ENCODE measurements at regions not wholly inside any gene's neighbourhood (a gene's known extent, or its start where the extent isn't known, plus 50 kb on each side); places are given as distances from the start of the nearest gene placed in this dataset.

DNA sequence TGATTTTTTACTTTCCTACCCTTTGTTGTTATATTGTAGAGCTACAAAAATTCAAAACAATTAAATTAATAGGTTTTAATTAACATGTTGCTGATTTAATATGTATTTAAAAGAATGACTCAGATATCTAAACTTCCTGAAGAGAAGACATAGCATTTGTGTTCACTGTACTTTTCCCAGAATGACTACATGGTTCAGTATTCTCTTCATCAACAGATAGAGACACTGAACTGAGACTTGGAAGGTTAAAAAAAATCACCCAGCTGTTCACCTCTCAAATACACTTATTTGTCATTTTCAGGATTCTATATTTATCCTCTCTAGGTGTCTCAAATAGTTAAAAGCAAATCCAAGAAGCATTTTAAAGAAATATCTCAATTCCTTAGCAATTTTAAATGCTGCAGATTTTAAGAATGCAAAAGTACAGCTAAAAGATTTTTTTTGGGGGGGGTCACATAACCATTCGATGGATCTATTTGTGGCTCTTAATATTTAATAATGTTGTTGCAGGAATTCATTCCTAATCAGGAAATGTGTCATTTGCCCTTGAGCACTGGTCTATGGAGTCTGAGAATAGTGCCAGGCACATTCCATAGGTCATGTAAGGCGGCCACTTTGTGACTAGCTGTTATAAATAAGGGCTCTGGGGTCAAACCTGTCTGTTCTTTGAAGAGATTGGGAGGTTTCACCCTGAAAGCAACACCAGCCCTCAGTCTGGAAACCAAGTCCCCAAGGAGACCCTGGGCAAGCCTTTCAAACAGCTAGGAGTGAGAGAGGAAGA is 463.1 kb downstream of the NR2F1-AS1 start:
- no peak for DNase-seq (ENCODE audit: low read depth in 2 of 3, low spot score in 1 of 3)

DNA sequence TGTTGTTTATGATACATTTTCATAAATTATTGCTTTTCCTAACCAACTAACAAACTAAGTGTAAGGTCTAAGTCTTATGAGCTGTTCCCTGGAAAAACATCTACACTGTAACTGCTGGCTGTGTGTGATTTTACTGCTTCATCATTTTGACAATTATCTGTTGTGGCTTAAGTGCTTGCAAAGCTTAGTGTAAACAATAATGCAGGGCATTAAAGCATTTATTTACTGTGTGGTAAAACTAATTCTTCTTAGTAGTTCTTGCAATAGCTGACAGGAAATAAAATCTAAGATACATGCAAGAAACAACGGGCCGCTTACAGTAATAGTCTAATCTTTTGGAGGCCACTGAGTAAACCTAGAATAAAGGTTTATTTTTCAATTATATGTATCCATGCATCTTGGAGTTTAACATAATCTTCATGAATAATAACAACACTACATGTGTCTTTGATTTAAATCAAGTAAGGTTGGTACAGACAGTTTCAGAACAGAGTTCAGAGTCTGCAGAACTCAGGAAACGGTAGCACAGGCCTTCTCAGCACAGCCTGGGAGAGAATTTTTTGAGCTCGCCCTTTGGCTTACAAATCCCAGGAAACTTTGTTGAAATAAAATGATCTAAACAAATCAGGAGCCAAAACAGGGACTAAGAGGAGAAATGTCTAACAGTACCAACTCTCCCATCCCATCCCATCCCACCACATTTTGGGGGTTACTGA is 473.1 kb downstream of the NR2F1-AS1 start:
- DNase-seq (ENCODE audit: low read depth in 2 of 3, low spot score in 1 of 3): no peak

DNA sequence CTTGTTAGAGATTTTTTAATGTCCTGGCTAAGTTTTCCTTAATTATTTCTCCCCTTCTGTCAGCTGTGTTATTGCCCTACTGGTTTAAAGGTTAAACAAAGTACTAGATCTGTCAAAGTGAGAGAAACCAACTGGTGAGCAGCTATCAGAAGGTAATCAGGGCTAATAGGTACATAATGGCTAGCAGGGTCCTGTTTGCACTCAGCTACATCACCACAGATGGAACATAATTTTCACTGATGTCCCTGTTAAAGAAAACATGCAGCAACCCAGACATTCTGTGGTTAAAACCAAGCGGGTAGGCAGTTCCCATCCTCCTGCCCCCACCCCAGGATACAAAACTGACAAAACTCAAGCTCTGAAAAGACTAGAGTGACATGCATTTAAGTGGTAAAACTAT is 473.9 kb downstream of the NR2F1-AS1 start:
- no peak for DNase-seq (ENCODE audit: low read depth in 2 of 3, low spot score in 1 of 3)

DNA sequence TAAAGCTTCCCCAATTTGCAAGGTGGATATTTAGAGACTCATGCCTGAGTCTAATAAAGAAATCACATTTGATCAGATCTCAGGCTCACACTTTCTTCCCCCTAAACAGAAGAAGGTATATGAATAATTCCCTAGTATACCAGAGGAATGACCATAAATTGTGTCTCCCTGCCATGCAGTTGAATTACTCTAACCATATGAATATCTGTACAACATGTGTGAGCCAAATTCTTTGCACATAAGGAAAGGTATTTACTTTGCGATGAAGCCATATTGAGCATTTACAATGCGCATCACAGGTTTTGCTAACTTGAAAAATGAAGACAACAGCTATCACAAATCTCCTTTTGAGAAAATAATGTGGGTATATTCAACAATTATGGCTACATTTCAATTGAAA is 479.4 kb downstream of the NR2F1-AS1 start:
- no peak for DNase-seq (ENCODE audit: low read depth in 2 of 3, low spot score in 1 of 3)

DNA sequence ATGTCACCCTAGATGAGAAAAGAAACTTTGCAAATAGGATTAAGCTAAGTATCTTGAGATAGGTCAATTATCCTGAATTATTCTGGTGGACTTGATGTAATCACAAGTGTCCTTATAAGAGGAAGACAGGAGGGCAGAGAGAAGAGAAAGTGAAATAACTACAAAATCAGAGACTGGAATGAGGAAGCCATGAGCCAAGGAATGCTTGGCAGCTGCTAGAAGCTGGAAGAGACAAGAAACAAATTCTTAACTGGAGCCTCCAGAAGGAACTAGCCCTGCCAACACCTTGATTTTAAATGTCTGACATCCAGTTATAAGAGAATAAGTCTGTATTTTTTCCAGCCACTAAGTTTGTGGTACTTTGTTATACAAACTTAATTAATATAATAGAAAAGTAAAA is 480.0 kb downstream of the NR2F1-AS1 start:
- no peak for DNase-seq (ENCODE audit: low read depth in 2 of 3, low spot score in 1 of 3)

DNA sequence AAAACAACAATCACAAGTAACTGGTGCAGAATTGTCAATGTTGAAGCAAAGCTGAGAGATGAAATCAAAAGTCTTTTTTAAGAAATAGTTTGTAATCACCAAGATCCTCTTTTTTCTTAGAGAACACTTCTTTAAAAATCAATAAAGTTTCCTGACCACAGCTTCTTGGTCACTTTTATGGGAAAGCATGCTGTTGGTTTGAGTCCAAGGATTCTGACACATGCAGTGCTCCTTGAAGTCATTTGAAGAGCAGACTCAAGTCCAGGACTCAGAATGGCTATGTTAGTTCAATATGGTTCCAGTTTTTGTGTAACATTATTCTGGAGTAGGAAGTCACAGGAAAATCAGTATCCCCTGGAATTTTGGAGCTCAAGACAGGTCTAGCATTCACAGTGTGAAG is 480.6 kb downstream of the NR2F1-AS1 start:
- DNase-seq (ENCODE audit: low read depth in 2 of 3, low spot score in 1 of 3): no peak

DNA sequence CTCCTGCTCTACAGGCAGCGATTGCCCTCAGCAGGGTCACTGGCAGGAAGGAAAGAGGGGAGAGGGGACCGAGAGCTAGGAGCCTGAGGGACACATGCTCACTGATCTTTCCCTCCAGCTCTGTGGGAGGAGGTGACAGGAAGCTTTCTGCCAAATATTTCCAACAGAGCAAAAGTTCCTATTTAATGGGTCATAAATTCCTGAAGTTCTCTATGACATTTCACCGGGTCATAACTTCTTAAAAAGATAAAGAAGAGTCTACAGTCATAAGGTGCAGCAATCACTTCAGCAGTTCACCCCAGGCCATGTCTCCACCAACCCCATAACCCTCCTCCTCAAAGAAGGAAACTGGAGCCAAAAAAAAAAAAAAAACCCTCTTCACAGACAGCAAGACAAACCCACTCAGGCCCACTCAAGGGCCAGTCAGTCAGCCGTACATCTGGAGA is 481.1 kb downstream of the NR2F1-AS1 start:
- DNase-seq (ENCODE audit: low read depth in 2 of 3, low spot score in 1 of 3): no peak

DNA sequence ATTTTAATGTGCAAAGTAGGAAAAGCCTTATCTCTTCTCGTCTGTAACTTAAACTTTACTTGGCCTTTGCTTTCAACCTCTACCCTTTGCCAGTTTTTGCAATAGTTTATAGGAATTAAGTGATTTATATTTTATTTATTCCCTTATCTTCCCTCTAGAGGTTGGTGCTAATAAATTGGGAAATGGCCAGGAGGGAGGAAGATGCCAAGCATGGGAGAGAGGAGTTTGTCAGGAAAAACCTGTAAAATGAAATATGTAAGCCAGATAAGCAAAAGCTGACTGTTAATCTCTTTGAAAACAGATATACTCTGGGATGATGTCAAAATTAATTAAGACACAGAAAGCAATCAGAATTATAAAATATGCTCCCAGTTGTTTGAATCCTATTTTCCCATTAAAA is 484.5 kb downstream of the NR2F1-AS1 start:
- no peak for DNase-seq (ENCODE audit: low read depth in 2 of 3, low spot score in 1 of 3)

DNA sequence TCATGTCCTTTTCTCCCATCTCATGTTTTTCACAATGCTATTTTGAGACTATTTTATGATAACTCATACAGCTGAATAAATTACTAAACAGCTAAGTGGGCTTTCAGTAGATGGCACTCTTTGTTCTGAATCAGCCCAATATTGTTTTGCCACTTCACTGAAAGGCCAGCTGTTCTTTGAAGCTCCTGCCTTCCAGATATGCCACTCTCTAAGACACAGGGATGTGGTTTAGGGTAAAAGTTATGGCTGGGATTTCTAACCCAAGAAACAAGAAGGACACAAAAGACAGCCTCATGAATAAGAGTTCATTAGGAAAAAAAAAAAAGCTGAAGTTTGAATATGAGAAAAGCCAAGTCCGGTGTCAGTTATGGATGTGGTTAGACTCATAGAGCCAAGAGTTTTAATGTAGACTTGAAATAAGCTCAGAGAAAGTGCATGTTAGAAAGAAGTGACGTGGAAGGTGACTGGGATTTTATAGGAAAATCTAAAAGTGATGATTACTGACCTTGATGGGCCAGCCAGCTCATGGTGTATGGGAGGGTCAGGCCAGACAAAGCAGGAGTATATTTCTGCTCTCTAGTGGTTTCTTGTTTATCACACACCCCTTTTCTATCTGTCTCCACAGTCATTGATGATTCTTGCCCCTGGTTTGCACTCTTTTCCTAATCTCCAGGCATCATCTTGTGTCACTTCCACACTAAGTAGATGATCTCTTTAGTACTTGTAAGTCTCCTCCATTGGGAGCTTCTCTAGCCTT is 488.5 kb downstream of the NR2F1-AS1 start:
- no peak for DNase-seq (ENCODE audit: low read depth in 2 of 3, low spot score in 1 of 3)

DNA sequence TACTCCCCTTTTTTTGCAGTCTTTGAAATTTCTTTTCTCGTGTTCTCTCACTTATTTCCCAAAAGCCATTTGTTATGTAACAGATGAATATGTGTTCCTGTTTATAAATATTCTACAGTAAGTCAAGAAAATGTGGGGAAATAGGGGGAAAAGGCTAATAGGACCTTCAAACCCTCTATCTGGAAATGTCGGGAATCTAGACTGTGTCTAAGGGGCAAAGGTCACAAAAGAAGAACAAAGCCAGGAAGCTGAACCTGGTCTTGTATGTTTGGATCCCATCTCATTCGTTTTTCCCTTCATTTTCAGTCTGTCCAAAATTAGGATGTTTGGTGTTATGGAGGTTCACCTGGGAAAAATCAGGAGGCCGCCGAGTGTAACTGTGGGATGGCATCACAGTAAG is 490.3 kb downstream of the NR2F1-AS1 start:
- DNase-seq (ENCODE audit: low read depth in 2 of 3, low spot score in 1 of 3): no peak

DNA sequence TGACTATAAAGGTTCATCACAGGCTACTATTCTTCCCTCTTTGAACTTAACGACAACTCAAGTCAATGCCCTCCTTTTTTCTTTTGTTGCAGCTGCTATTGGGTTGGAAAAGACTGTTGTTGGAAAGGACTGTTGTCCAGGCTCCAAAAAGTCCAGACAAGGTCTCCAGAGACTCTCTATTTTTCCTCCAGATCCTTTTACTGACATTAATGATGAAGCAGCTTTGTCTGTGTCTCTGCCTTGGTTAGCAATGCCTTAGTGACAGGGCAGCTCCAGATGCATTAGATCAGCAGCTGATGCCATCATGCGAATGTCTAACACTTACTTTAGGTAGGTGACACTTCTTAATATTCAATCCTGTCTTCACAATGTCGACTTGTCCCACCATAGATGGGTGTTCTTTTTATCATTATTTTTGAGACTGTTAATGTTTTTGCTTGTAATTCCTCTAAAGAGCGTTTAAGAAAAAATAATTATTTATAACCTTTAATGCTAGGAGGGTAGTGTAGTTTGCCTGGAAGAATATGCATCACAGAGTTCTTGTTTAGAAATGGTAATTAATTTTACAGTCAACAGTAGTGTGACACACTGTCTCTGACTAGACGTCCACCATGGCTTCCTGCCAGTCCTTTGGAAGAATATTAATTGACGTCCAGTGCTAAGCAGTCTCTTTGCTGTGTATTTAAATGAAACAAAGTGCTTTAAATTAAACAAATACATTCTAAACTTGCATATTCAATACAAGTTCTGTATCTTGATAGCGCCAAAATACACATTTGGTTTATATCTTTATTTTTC is 492.2 kb downstream of the NR2F1-AS1 start:
- DNase-seq (ENCODE audit: low read depth in 2 of 3, low spot score in 1 of 3): no peak

DNA sequence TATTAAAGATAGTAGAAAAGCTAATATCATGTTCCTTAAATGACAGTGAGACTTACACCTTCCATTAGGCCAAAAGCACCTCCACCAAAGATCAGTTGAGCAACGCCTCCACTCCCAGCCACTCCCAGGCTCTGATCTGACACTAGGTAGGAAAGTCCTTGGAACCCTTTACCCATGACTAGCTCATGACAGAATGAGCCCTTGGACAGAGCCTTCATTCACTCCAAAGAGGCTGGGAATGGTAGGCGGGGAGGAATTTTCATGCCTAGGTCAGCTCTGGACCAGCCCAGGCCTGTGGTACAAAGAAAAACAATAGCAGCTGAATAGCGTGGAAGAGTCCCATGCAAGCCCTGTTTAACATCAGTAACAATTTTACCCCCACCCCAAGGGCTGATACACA is 493.7 kb downstream of the NR2F1-AS1 start:
- no peak for DNase-seq (ENCODE audit: low read depth in 2 of 3, low spot score in 1 of 3)

DNA sequence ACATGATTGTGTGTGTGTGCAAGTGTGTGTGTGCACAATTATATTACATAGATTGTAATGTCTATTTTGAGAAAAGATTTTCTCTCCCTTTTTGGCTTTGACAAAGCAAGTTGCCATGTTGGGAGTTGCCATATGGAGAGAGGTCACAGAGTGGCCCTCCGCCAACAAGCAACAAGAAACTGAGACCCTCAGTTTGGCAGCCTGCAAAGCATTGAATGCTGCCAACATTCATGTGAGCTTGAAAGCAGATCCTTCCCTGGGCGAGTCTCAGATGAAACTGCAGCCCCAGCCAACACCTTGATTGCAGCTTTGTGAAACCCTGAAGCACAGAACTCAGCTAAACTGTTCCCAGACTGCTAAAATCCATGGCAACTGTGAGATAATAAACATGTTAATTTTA is 498.0 kb downstream of the NR2F1-AS1 start:
- DNase-seq (ENCODE audit: low read depth in 2 of 3, low spot score in 1 of 3): no peak

DNA sequence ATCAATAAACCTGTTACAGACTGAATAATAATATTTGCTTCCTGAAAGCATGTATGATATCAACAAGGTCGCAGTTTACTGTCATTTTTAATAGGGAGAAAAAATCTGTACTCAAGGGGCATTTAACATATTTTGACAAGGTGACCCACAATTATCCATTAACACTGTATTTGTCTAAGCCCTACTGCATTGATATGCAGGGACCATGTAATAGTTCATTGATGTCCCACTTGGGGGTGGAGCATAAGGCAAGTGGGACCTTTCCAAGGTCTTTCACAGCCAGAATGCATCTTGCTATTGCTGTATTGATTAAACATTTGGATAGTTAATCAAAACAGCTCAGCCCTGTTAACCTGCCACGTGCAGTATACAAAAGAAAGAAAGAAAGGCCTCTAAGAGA is 502.0 kb downstream of the NR2F1-AS1 start:
- DNase-seq (ENCODE audit: low read depth in 2 of 3, low spot score in 1 of 3): no peak

DNA sequence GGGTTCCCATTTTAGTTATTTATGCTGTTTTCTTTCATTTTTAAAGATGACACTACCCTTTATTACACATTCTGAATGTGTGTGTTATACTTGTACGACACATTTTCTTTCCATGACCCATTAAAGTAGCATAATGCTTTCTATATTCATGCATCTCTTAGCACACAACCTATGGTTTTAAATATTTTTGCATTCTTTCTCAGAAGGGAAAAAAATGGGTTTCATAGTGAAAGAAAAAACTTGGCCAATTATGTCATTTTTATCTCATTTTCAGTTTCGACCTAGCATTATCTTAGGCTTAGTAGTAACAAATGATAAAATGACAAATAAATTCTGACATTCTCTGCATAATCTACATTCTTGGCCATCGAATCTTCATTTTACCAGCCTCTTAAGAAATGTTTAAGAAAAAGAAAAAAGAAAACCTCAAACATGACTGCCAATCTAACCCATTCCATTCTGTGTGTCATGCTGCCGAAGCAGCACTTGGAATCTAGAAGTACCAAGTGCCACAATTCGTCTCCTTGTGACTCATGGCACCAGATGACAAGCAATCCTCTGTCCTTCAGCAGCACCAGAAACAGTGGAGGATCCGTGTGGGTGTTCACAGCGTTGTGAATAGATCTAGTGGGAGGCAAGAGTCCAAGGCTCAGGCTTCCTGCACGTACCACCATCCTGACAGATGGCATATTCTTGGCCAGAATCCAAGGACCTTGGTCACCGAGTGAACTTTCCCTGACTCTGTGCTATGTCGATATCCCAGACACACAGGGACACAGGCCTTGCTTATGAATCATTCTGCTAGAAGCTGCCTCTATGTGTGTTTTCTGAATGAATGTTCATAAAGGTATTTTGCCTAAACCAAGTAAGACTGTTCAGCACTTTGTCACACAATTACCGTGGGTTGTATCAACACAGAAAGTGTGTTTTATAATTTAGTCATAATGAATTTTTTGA is 502.7 kb downstream of the NR2F1-AS1 start:
- peak in 1 of 3 donors; percentile 0 for DNase-seq (ENCODE audit: low read depth in 2 of 3, low spot score in 1 of 3)

DNA sequence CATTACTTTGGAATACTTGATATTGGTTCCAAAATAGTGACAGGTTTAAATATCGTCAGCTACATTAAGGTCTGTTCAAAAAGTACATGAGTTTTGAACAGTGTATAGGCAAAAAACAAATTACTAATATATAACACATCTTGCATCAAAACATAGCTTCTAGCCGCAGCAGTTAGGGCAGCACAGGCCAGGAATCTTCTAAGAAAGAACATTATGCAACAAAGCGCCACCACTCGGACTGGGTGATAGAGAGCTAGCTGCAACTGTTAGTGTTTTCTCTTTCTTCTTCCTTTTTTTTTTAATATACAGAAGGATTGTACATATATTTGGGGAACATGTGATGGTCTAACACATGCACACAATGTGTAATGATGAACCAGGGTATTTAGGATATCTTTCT is 504.5 kb downstream of the NR2F1-AS1 start:
- DNase-seq (ENCODE audit: low read depth in 2 of 3, low spot score in 1 of 3): no peak

DNA sequence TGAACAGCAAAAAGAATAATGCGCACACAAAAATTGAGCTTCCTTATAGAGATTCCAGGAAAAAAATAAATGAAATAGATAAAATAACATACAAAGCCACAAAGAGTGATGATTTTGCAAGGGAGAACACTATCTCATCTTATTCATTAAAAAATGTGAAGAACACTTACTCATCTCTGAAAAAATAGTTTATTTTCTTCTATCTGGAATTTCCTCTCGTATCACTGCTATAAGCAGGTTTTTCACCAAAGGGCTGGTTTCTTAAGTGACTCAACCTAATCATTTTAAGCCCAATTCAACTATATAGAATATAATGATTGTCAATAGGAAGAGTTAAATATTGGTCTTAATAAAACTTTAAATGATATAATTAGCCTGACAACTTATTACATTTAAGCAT is 504.9 kb downstream of the NR2F1-AS1 start:
- no peak for DNase-seq (ENCODE audit: low read depth in 2 of 3, low spot score in 1 of 3)

DNA sequence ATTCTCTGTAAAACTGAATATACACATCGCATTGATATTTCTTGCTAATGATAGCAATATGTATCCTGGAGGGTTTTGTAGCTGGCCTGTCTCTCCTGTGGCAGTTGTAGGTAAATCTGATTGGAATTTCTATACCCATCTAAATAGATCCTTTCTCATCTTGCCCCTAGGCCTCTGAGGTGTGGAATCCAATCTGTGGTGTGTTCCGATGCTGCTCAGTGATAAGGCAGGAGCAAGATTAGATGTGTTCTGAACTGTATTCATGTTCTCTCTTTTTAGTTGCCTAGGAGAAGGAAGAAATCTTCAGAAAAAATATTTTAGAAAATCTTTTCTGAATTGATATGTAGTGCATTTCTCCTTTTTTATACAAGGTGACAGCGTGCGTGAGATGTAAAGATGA is 507.5 kb downstream of the NR2F1-AS1 start:
- no peak for DNase-seq (ENCODE audit: low read depth in 2 of 3, low spot score in 1 of 3)

DNA sequence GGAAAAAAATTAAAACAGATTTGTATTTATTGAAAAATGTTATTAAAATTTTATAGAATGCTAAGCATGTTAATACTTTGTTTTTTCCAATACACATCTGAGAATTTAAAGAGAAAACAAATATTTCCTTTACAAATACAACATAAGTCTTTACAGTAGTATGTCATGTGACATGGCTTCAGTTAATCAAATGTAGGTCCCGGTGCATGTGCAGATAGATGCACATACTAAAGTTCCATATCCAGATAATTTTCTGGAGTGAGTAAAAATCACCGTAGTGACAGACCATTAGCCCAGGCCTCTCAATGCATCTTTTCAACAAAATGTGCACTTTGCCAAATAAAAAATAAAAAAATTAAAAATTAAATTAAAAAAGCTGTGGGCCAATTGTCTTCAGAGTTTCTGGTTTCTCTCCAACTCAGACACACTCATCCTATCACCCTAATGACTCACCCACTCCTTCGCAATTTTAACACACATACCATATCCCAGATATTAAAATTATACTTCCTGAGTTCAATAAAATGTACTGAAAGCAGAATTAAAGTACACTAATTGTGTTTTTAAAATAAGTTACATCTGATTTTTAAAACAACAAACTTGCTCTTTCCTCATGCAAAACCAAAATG is 508.1 kb downstream of the NR2F1-AS1 start:
- no peak for DNase-seq (ENCODE audit: low read depth in 2 of 3, low spot score in 1 of 3)

DNA sequence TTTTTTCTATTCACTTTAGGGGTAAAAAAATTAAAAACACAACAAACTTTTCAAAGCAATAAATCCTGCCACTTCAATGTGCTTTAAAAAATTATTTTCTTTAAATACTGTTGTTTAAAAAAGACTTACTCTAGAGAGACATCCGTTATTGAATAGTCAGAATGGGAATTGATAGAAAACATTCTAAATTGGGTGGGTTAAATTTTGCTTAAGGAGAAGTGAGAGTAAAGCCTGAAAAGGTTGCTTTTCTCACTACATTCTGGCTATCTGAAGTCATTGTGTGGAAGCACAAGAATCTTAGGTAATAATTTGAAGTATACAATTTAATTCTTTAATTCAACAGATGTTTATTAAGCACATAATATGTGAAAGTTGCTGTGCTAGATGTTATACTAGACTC is 509.3 kb downstream of the NR2F1-AS1 start:
- DNase-seq (ENCODE audit: low read depth in 2 of 3, low spot score in 1 of 3): no peak

Measured in stimulated activated CD4-positive, alpha-beta T cell treated with anti-CD3 and anti-CD28 coated beads, Interleukin-12 subunit alpha, Interleukin-12 subunit beta, amount 100 ng/mL, for 48 hours (primary cell).